Glutamatergic neuron (in vitro differentiated cells): ENCODE measurements at regions not wholly inside any gene's neighbourhood (a gene's known extent, or its start where the extent isn't known, plus 50 kb on each side); places are given as distances from the start of the nearest gene placed in this dataset.
"Not testable (repeated sequence)": the region's sequence is repeated elsewhere in the genome, so short reads cannot be mapped to it uniquely, and the experiment has no call there.

Experiments used
- DNase-seq: peaks from one replicate; pipeline ENCODE4 v3.0.0; 2022
- H3K27ac Mint-ChIP-seq: one replicate; pipeline ENCODE4 v1.8.0; 2020; ENCODE audit warnings: mild to moderate bottlenecking, mixed read lengths, inconsistent platforms; ENCODE audit not compliant: unreplicated experiment
- H3K27me3 Mint-ChIP-seq: one replicate; pipeline ENCODE4 v1.8.0; 2020; ENCODE audit warnings: mild to moderate bottlenecking, moderate library complexity, mixed read lengths, inconsistent platforms; ENCODE audit not compliant: unreplicated experiment
- H3K36me3 Mint-ChIP-seq: one replicate; pipeline ENCODE4 v1.8.0; 2020; ENCODE audit warnings: mild to moderate bottlenecking, mixed read lengths, inconsistent platforms; ENCODE audit not compliant: unreplicated experiment
- H3K4me1 Mint-ChIP-seq: one replicate; pipeline ENCODE4 v1.8.0; 2020; ENCODE audit warnings: mild to moderate bottlenecking, low read depth, mixed read lengths, inconsistent platforms; ENCODE audit not compliant: unreplicated experiment
- H3K4me3 Mint-ChIP-seq: one replicate; pipeline ENCODE4 v1.8.0; 2020; ENCODE audit warnings: mild to moderate bottlenecking, mixed read lengths, inconsistent platforms; ENCODE audit not compliant: unreplicated experiment
- H3K9me3 Mint-ChIP-seq: one replicate; pipeline ENCODE4 v1.8.0; 2020; ENCODE audit warnings: mild to moderate bottlenecking, moderate library complexity, mixed read lengths, inconsistent platforms; ENCODE audit not compliant: unreplicated experiment
- CTCF ChIP-seq: fragments of 200-600 bp; sonication (generic); IDR thresholded peaks from one replicate; pipeline ENCODE4 v1.5.0; 2021; ENCODE audit not compliant: partially characterized antibody, unreplicated experiment

GRCh38 chr12:126033751-126034150, 968.5 kb downstream of the AACS start:
- Mint-ChIP-seq H3K27ac (no peak overlapping the region), H3K36me3 (peaks cover 7% of the 10 kb centered on the region), H3K9me3 (peaks cover 1% of the 10 kb centered on the region), H3K27me3 (no peaks in the 10 kb centered on the region), H3K4me3 (no peak overlapping the region), H3K4me1 (no peaks in the 10 kb centered on the region)
- DNase-seq = no peak
- TF ChIP-seq CTCF = no peak

- Mint-ChIP-seq H3K36me3 (peaks cover 4% of the 10 kb centered on the region), H3K9me3 (peaks cover 1% of the 10 kb centered on the region), H3K4me1 (no peaks in the 10 kb centered on the region), H3K4me3 (no peak overlapping the region), H3K27ac (no peak overlapping the region), H3K27me3 (no peaks in the 10 kb centered on the region)
- no peak for DNase-seq
- TF ChIP-seq CTCF = no peak
Observed at GRCh38 chr12:126036348-126036747, 971.1 kb downstream of the AACS start.

GRCh38 chr12:126038434-126038833, 973.2 kb downstream of the AACS start:
- Mint-ChIP-seq H3K9me3 (peaks cover 1% of the 10 kb centered on the region), H3K4me3 (no peak overlapping the region), H3K36me3 (peaks cover 9% of the 10 kb centered on the region), H3K27me3 (no peaks in the 10 kb centered on the region), H3K4me1 (no peaks in the 10 kb centered on the region), H3K27ac (peak overlapping the region; percentile 6)
- TF ChIP-seq CTCF = no peak
- DNase-seq = no peak

DNA sequence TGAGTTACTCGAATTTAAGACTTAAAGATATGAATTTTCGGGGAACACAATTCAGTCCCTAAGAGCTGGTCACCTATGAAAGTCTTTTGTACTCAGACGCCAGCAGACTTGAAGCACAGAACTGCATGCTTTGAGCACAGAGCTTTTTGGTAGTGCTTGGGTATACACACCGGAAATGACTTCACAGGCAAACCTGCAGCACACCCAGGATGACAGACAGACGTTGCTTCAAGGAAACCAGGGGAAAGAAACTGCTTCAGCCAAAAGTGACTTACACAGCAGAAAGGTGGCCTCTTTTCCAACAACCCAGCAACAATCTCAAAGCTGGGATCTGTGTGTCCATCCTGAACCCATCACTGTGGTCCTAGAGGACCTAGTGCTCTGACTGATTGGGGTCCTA, 975.1 kb downstream of the AACS start:
- Mint-ChIP-seq H3K27ac (no peak overlapping the region), H3K4me1 (no peaks in the 10 kb centered on the region), H3K27me3 (no peaks in the 10 kb centered on the region), H3K9me3 (peaks cover 1% of the 10 kb centered on the region), H3K4me3 (no peak overlapping the region), H3K36me3 (peaks cover 4% of the 10 kb centered on the region)
- no peak for DNase-seq
- no peak for TF ChIP-seq CTCF

GRCh38 chr12:126042286-126042685, 977.1 kb downstream of the AACS start:
- H3K36me3 Mint-ChIP-seq = peaks cover 4% of the 10 kb centered on the region
- no peak for TF ChIP-seq CTCF
- no peaks in the 10 kb centered on the region for H3K4me1 Mint-ChIP-seq
- no peak overlapping the region for H3K4me3 Mint-ChIP-seq
- no peaks in the 10 kb centered on the region for H3K27me3 Mint-ChIP-seq
- no peak for DNase-seq
- H3K27ac Mint-ChIP-seq = no peak overlapping the region
- peaks cover 6% of the 10 kb centered on the region for H3K9me3 Mint-ChIP-seq

DNA sequence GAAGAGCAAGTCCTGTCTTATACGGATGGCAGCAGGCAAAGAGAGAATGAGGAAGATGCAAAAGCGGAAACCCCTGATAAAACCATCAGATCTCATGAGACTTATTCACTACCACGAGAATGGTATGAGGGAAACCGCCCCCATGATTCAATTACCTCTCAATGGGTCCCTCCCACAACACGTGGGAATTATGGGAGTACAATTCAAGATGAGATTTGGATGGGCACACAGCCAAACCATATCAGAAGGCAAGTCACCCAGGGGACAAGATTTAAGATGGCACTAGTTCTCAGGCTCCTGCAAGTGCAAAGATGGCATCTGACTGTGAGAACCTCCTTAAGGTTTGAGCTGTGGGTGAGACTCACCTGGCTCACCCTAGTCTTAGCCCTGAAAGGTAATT, 984.3 kb downstream of the AACS start:
- not testable (repeated sequence) for H3K36me3 Mint-ChIP-seq, H3K27ac Mint-ChIP-seq, H3K4me1 Mint-ChIP-seq, H3K9me3 Mint-ChIP-seq, H3K27me3 Mint-ChIP-seq, H3K4me3 Mint-ChIP-seq, DNase-seq
